Upper lobe of left lung (tissue), 4 donors: ENCODE measurements at regions not wholly inside any gene's neighbourhood (a gene's known extent, or its start where the extent isn't known, plus 50 kb on each side); places are given as distances from the start of the nearest gene placed in this dataset.

ENCODE experiments used
- EP300 ChIP-seq, 4 donors: sonication (generic); formaldehyde crosslinking; IDR thresholded peaks; one replicate each; pipeline ENCODE4 v1.5.1; 2017; ENCODE audit warnings: antibody characterized with exemption in 4 of 4, control low read depth in 2 of 4
- POLR2A ChIP-seq, 4 donors: fragments of 450-650 bp; IDR thresholded peaks; one replicate each; pipeline ENCODE4 v1.5.1; 2016 to 2017; ENCODE audit warnings: antibody characterized with exemption in 4 of 4, mild to moderate bottlenecking in 2 of 4
- POLR2AphosphoS5 ChIP-seq, 2 donors: sonication (generic); formaldehyde crosslinking; IDR thresholded peaks; one replicate each; pipeline ENCODE4 v1.5.1; 2017; ENCODE audit warnings: antibody characterized with exemption in 2 of 2
- TF ChIP-seq, protein P1 (sequence below), 6 experiments: fragments of 450-650 bp in 4 of 6; fragments of 200-600 bp in 2 of 6; sonication (generic) in 2 of 6; IDR thresholded peaks; one replicate each; pipeline ENCODE4 v1.5.1; 2016 to 2019; ENCODE audit warnings: antibody characterized with exemption in 6 of 6

DNA sequence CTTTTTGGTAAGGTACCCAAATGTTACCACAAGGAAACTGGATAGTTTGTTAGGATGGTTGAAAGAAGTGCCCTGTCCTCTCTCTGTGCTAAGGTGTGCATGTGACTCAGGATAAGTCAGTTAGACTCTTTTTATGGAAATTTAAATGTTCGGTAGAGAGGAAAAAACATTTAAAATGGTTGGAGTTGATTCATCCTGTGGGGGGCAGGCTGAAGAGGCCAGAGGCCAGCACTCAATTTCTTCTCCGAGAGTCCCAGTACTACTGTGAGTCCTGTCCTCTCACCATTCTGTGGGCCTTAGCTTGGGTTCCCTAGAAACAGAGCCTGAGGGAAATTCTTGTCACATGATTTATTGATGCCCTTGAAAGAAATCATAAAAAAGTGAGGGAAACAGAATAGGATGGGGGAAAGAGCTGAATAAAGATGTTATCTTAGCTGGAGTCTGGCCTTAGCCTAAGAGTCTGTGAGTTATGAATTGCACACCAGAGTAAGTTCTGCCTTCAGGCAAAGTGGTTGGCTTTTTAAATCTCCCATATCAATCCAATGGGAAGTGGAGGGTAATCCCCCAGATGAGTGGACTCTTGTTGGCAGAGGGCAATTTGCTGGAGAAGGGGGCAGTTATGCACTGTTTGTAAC is 106.5 kb upstream of the GALNT15 start:
- TF ChIP-seq, protein P1, sequence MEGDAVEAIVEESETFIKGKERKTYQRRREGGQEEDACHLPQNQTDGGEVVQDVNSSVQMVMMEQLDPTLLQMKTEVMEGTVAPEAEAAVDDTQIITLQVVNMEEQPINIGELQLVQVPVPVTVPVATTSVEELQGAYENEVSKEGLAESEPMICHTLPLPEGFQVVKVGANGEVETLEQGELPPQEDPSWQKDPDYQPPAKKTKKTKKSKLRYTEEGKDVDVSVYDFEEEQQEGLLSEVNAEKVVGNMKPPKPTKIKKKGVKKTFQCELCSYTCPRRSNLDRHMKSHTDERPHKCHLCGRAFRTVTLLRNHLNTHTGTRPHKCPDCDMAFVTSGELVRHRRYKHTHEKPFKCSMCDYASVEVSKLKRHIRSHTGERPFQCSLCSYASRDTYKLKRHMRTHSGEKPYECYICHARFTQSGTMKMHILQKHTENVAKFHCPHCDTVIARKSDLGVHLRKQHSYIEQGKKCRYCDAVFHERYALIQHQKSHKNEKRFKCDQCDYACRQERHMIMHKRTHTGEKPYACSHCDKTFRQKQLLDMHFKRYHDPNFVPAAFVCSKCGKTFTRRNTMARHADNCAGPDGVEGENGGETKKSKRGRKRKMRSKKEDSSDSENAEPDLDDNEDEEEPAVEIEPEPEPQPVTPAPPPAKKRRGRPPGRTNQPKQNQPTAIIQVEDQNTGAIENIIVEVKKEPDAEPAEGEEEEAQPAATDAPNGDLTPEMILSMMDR (IDR thresholded peaks at IDR 0.05) = no peak
- TF ChIP-seq POLR2AphosphoS5 (IDR thresholded peaks at IDR 0.05) (no peak), POLR2A (IDR thresholded peaks at IDR 0.05) (no peak), EP300 (IDR thresholded peaks at IDR 0.05) (no peak)
